ENCODE measurements at regions not wholly inside any gene's neighbourhood (a gene's known extent, or its start where the extent isn't known, plus 50 kb on each side); places are given as distances from the start of the nearest gene placed in this dataset.

GRCh38 chr11:87604350-87604749 lies 566.6 kb downstream of the TMEM135 start:
- POLR2A ChIA-PET: no interaction called here
- CTCF ChIA-PET: no interaction called here

GRCh38 chr11:87603887-87604286 lies 566.2 kb downstream of the TMEM135 start:
- peaks cover 0 to 2% (median 0%) of the 10 kb centered on the region in 3 donors for H3K9me3 Mint-ChIP-seq
- Histone ChIP-seq H3K27me3 (replicated peaks in 1 of 2; ENCODE audit: control insufficient read depth in 2 of 2, extremely low read depth in 1 of 2, insufficient read depth in 2 of 2, low read length in 1 of 2) (no peaks in the 10 kb centered on the region), H3K4me3 (ENCODE audit: control insufficient read depth in 1 of 2, extremely low read depth in 1 of 2, low read length in 1 of 2) (no peak overlapping the region), H3K4me1 (ENCODE audit: control insufficient read depth in 1 of 2, extremely low read depth in 1 of 2, insufficient read depth in 2 of 2, low read length in 2 of 2) (no peaks in the 10 kb centered on the region), H3K36me3 (ENCODE audit: control insufficient read depth in 2 of 2, extremely low read depth in 1 of 2, insufficient read depth in 1 of 2, low read length in 1 of 2) (no peaks in the 10 kb centered on the region), H3K27ac (ENCODE audit: low read length) (no peak overlapping the region), H3K9me3 (no peaks in the 10 kb centered on the region)
- no peak overlapping the region for H3K4me3 Mint-ChIP-seq
- POLR2A ChIA-PET: no interaction called here
- ATAC-seq (replicated peaks in 1 of 4) (no peak), DNase-seq (no peak)
- CTCF ChIA-PET: no interaction called here
- 73% methylated on average over 1 of the region's 2 CpGs for WGBS (ENCODE audit: insufficient coverage)
- H3K4me1 Mint-ChIP-seq: no peaks in the 10 kb centered on the region
- H3K27ac Mint-ChIP-seq: no peak overlapping the region
- H3K27me3 Mint-ChIP-seq: peaks cover 0 to 1% of the 10 kb centered on the region in 2 donors
- H3K36me3 Mint-ChIP-seq: no peaks in the 10 kb centered on the region

More at GRCh38 chr11:87604350-87604749, 566.6 kb downstream of the TMEM135 start:
- Histone ChIP-seq H3K36me3 (ENCODE audit: control insufficient read depth in 2 of 2, extremely low read depth in 1 of 2, insufficient read depth in 1 of 2, low read length in 1 of 2) (no peaks in the 10 kb centered on the region), H3K9me3 (no peaks in the 10 kb centered on the region), H3K27ac (ENCODE audit: low read length) (no peak overlapping the region), H3K4me3 (ENCODE audit: control insufficient read depth in 1 of 2, extremely low read depth in 1 of 2, low read length in 1 of 2) (no peak overlapping the region), H3K4me1 (ENCODE audit: control insufficient read depth in 1 of 2, extremely low read depth in 1 of 2, insufficient read depth in 2 of 2, low read length in 2 of 2) (no peaks in the 10 kb centered on the region), H3K27me3 (replicated peaks in 1 of 2; ENCODE audit: control insufficient read depth in 2 of 2, extremely low read depth in 1 of 2, insufficient read depth in 2 of 2, low read length in 1 of 2) (no peaks in the 10 kb centered on the region)
- Mint-ChIP-seq H3K36me3 (no peaks in the 10 kb centered on the region), H3K4me3 (no peak overlapping the region), H3K4me1 (no peaks in the 10 kb centered on the region), H3K27ac (no peak overlapping the region), H3K9me3 (peaks cover 0 to 2% (median 0%) of the 10 kb centered on the region in 3 donors), H3K27me3 (peaks cover 0 to 1% of the 10 kb centered on the region in 2 donors)
- DNase-seq (no peak), ATAC-seq (replicated peaks in 1 of 4) (no peak)

- H3K9me3 Mint-ChIP-seq: peaks cover 0 to 6% (median 0%) of the 10 kb centered on the region in 3 donors
- H3K4me1 Mint-ChIP-seq: no peaks in the 10 kb centered on the region
- ChIA-PET CTCF (no interaction called here), POLR2A (no interaction called here)
- Histone ChIP-seq H3K4me1 (ENCODE audit: control insufficient read depth in 1 of 2, extremely low read depth in 1 of 2, insufficient read depth in 2 of 2, low read length in 2 of 2) (no peaks in the 10 kb centered on the region), H3K36me3 (ENCODE audit: control insufficient read depth in 2 of 2, extremely low read depth in 1 of 2, insufficient read depth in 1 of 2, low read length in 1 of 2) (no peaks in the 10 kb centered on the region), H3K4me3 (ENCODE audit: control insufficient read depth in 1 of 2, extremely low read depth in 1 of 2, low read length in 1 of 2) (no peak overlapping the region), H3K27me3 (replicated peaks in 1 of 2; ENCODE audit: control insufficient read depth in 2 of 2, extremely low read depth in 1 of 2, insufficient read depth in 2 of 2, low read length in 1 of 2) (no peaks in the 10 kb centered on the region), H3K9me3 (no peaks in the 10 kb centered on the region), H3K27ac (ENCODE audit: low read length) (no peak overlapping the region)
- no peak for DNase-seq
- H3K27me3 Mint-ChIP-seq: peaks cover 0 to 1% of the 10 kb centered on the region in 2 donors
- no peaks in the 10 kb centered on the region for H3K36me3 Mint-ChIP-seq
- no peak for ATAC-seq (replicated peaks in 1 of 4)
- 88% methylated on average over 1 of the region's 1 CpG for WGBS (ENCODE audit: insufficient coverage)
- no peak overlapping the region for H3K4me3 Mint-ChIP-seq
- H3K27ac Mint-ChIP-seq: no peak overlapping the region
These were observed 565.0 kb downstream of the TMEM135 start for GRCh38 chr11:87602776-87603175.

GRCh38 chr11:87600938-87601337 lies 563.2 kb downstream of the TMEM135 start:
- Histone ChIP-seq H3K36me3 (ENCODE audit: control insufficient read depth in 2 of 2, extremely low read depth in 1 of 2, insufficient read depth in 1 of 2, low read length in 1 of 2) (no peaks in the 10 kb centered on the region), H3K4me1 (ENCODE audit: control insufficient read depth in 1 of 2, extremely low read depth in 1 of 2, insufficient read depth in 2 of 2, low read length in 2 of 2) (no peaks in the 10 kb centered on the region), H3K27ac (ENCODE audit: low read length) (no peak overlapping the region), H3K9me3 (no peaks in the 10 kb centered on the region), H3K4me3 (ENCODE audit: control insufficient read depth in 1 of 2, extremely low read depth in 1 of 2, low read length in 1 of 2) (no peak overlapping the region), H3K27me3 (replicated peaks in 1 of 2; ENCODE audit: control insufficient read depth in 2 of 2, extremely low read depth in 1 of 2, insufficient read depth in 2 of 2, low read length in 1 of 2) (no peaks in the 10 kb centered on the region)
- no peak for DNase-seq
- Mint-ChIP-seq H3K4me3 (no peak overlapping the region), H3K27ac (no peak overlapping the region), H3K36me3 (no peaks in the 10 kb centered on the region), H3K9me3 (peaks cover 0 to 6% (median 4%) of the 10 kb centered on the region in 3 donors), H3K27me3 (peaks cover 0 to 1% of the 10 kb centered on the region in 2 donors), H3K4me1 (no peaks in the 10 kb centered on the region)
- ChIA-PET POLR2A (no interaction called here), CTCF (no interaction called here)
- 100% methylated on average over 1 of the region's 4 CpGs for WGBS (ENCODE audit: insufficient coverage)
- ATAC-seq (replicated peaks in 1 of 4): no peak

- no peaks in the 10 kb centered on the region for H3K9me3 ChIP-seq
- ATAC-seq (replicated peaks in 1 of 4): no peak
- no peaks in the 10 kb centered on the region for H3K27me3 Mint-ChIP-seq
These were observed 560.0 kb downstream of the TMEM135 start for GRCh38 chr11:87597725-87598124.

GRCh38 chr11:87596176-87596575 lies 558.4 kb downstream of the TMEM135 start:
- DNase-seq (no peak), ATAC-seq (replicated peaks in 1 of 4) (no peak)
- Histone ChIP-seq H3K9me3 (no peaks in the 10 kb centered on the region), H3K27ac (ENCODE audit: low read length) (no peak overlapping the region), H3K27me3 (replicated peaks in 1 of 2; ENCODE audit: control insufficient read depth in 2 of 2, extremely low read depth in 1 of 2, insufficient read depth in 2 of 2, low read length in 1 of 2) (no peaks in the 10 kb centered on the region), H3K4me1 (ENCODE audit: control insufficient read depth in 1 of 2, extremely low read depth in 1 of 2, insufficient read depth in 2 of 2, low read length in 2 of 2) (no peaks in the 10 kb centered on the region), H3K36me3 (ENCODE audit: control insufficient read depth in 2 of 2, extremely low read depth in 1 of 2, insufficient read depth in 1 of 2, low read length in 1 of 2) (no peaks in the 10 kb centered on the region), H3K4me3 (ENCODE audit: control insufficient read depth in 1 of 2, extremely low read depth in 1 of 2, low read length in 1 of 2) (no peak overlapping the region)
- ChIA-PET POLR2A (no interaction called here), CTCF (no interaction called here)
- H3K27ac Mint-ChIP-seq: no peak overlapping the region
- peaks cover 6 to 17% (median 16%) of the 10 kb centered on the region in 3 donors for H3K9me3 Mint-ChIP-seq
- WGBS (ENCODE audit: insufficient coverage): 56% methylated on average over 2 of the region's 5 CpGs
- H3K4me3 Mint-ChIP-seq: no peak overlapping the region
- H3K27me3 Mint-ChIP-seq: no peaks in the 10 kb centered on the region
- H3K4me1 Mint-ChIP-seq: no peaks in the 10 kb centered on the region
- H3K36me3 Mint-ChIP-seq: no peaks in the 10 kb centered on the region

More at GRCh38 chr11:87597725-87598124, 560.0 kb downstream of the TMEM135 start:
- no peaks in the 10 kb centered on the region for H3K36me3 ChIP-seq (ENCODE audit: control insufficient read depth in 2 of 2, extremely low read depth in 1 of 2, insufficient read depth in 1 of 2, low read length in 1 of 2)
- Mint-ChIP-seq H3K4me3 (no peak overlapping the region), H3K36me3 (no peaks in the 10 kb centered on the region), H3K27ac (no peak overlapping the region), H3K9me3 (peaks cover 0 to 10% (median 4%) of the 10 kb centered on the region in 3 donors), H3K4me1 (no peaks in the 10 kb centered on the region)
- ChIA-PET POLR2A (no interaction called here), CTCF (no interaction called here)
- no peak overlapping the region for H3K4me3 ChIP-seq (ENCODE audit: control insufficient read depth in 1 of 2, extremely low read depth in 1 of 2, low read length in 1 of 2)
- DNase-seq: no peak
- no peak overlapping the region for H3K27ac ChIP-seq (ENCODE audit: low read length)
- H3K27me3 ChIP-seq (replicated peaks in 1 of 2; ENCODE audit: control insufficient read depth in 2 of 2, extremely low read depth in 1 of 2, insufficient read depth in 2 of 2, low read length in 1 of 2): no peaks in the 10 kb centered on the region
- no peaks in the 10 kb centered on the region for H3K4me1 ChIP-seq (ENCODE audit: control insufficient read depth in 1 of 2, extremely low read depth in 1 of 2, insufficient read depth in 2 of 2, low read length in 2 of 2)

- no peaks in the 10 kb centered on the region for H3K4me1 ChIP-seq (ENCODE audit: control insufficient read depth in 1 of 2, extremely low read depth in 1 of 2, insufficient read depth in 2 of 2, low read length in 2 of 2)
- no peak for DNase-seq
- ATAC-seq (replicated peaks in 1 of 4): no peak
- ChIA-PET CTCF (no interaction called here), POLR2A (no interaction called here)
- 90% methylated on average over 1 of the region's 3 CpGs for WGBS (ENCODE audit: insufficient coverage)
- Mint-ChIP-seq H3K36me3 (no peaks in the 10 kb centered on the region), H3K4me3 (no peak overlapping the region), H3K27me3 (peaks cover 0 to 2% of the 10 kb centered on the region in 2 donors), H3K9me3 (peaks cover 11 to 37% (median 35%) of the 10 kb centered on the region in 3 donors), H3K4me1 (no peaks in the 10 kb centered on the region), H3K27ac (no peak overlapping the region)
- no peaks in the 10 kb centered on the region for H3K27me3 ChIP-seq (replicated peaks in 1 of 2; ENCODE audit: control insufficient read depth in 2 of 2, extremely low read depth in 1 of 2, insufficient read depth in 2 of 2, low read length in 1 of 2)
- H3K36me3 ChIP-seq (ENCODE audit: control insufficient read depth in 2 of 2, extremely low read depth in 1 of 2, insufficient read depth in 1 of 2, low read length in 1 of 2): no peaks in the 10 kb centered on the region
- no peak overlapping the region for H3K27ac ChIP-seq (ENCODE audit: low read length)
- H3K4me3 ChIP-seq (ENCODE audit: control insufficient read depth in 1 of 2, extremely low read depth in 1 of 2, low read length in 1 of 2): no peak overlapping the region
- no peaks in the 10 kb centered on the region for H3K9me3 ChIP-seq
These were observed 551.3 kb downstream of the TMEM135 start for GRCh38 chr11:87589082-87589481.

Measured in T-cell (primary cell).